IMR-90 (cell line): ENCODE measurements at regions not wholly inside any gene's neighbourhood (a gene's known extent, or its start where the extent isn't known, plus 50 kb on each side); places are given as distances from the start of the nearest gene placed in this dataset.

Experiments
- ATAC-seq: fragments of 200-7000 bp; cut with Tn5 transposase; 2 replicates; pipeline ENCODE4 v1.9.1; 2020; ENCODE audit warnings: low read depth, mild to moderate bottlenecking, moderate library complexity
- BruUV-seq: library from RNA; stranded (reverse); fragments of 400-500 nt; replicated peaks from 2 replicates; lab custom pipeline; 2021; lab: Mats Ljungman, UMichigan
- CTCF ChIA-PET: fragments of 300-600 bp; formaldehyde crosslinking; extraction: SDS; loops from one replicate; lab custom pipeline; 2021; ENCODE audit warnings: antibody characterized with exemption; lab: Yijun Ruan, JAX
- POLR2A ChIA-PET: fragments of 300-600 bp; sonication (Branson Sonifier 250); formaldehyde crosslinking; loops from one replicate; lab custom pipeline; 2022; ENCODE audit warnings: antibody characterized with exemption; ENCODE audit not compliant: unreplicated experiment; lab: Charles Lee
- DNase-seq: peaks from one replicate; pipeline ENCODE4 v3.0.0; 2013
- H2AFZ ChIP-seq: replicated peaks from 2 replicates; pipeline ENCODE3; 2013; ENCODE audit warnings: low read length, mild to moderate bottlenecking; ENCODE audit not compliant: poor library complexity
- H2AK5ac ChIP-seq: 2 replicates; pipeline ENCODE4 v1.6.1; 2013; ENCODE audit warnings: low read depth, low read length, inconsistent platforms
- H2AK9ac ChIP-seq: replicated peaks from 2 replicates; pipeline ENCODE3; 2013; ENCODE audit warnings: mild to moderate bottlenecking, low read depth, low read length, moderate library complexity; ENCODE audit not compliant: poor library complexity
- H2BK120ac ChIP-seq: 2 replicates; pipeline ENCODE4 v1.6.1; 2013; ENCODE audit warnings: low read depth, low read length, inconsistent platforms
- H2BK15ac ChIP-seq: 3 replicates; pipeline ENCODE4 v1.6.1; 2013; ENCODE audit warnings: low read depth, low read length, inconsistent platforms
- H2BK20ac ChIP-seq: 2 replicates; pipeline ENCODE4 v1.6.1; 2013; ENCODE audit warnings: low read depth, mild to moderate bottlenecking, inconsistent platforms, low read length, moderate library complexity
- H2BK5ac ChIP-seq: 2 replicates; pipeline ENCODE4 v1.6.1; 2013; ENCODE audit warnings: mild to moderate bottlenecking, low read depth, low read length, inconsistent platforms; ENCODE audit not compliant: poor library complexity, severe bottlenecking
- H3K14ac ChIP-seq: replicated peaks from 2 replicates; pipeline ENCODE4 v1.6.1; 2013; ENCODE audit warnings: low read depth, low read length, inconsistent platforms
- H3K18ac ChIP-seq: 2 replicates; pipeline ENCODE4 v1.6.1; 2013; ENCODE audit warnings: low read depth, low read length, control low read depth
- H3K23ac ChIP-seq: 2 replicates; pipeline ENCODE4 v1.6.1; 2013; ENCODE audit warnings: low read depth, low read length, inconsistent platforms
- H3K27ac ChIP-seq: 2 replicates; pipeline ENCODE4 v1.5.1; 2013; ENCODE audit warnings: mild to moderate bottlenecking, control low read depth, low read length; ENCODE audit not compliant: insufficient read depth
- H3K27me3 ChIP-seq: 2 replicates; pipeline ENCODE4 v1.6.1; 2013; ENCODE audit warnings: low read length; ENCODE audit not compliant: control insufficient read depth, insufficient read depth
- H3K36me3 ChIP-seq: 2 replicates; pipeline ENCODE4 v1.6.1; 2013; ENCODE audit warnings: low read length, mixed read lengths; ENCODE audit not compliant: control insufficient read depth, insufficient read depth
- H3K4ac ChIP-seq: 2 replicates; pipeline ENCODE4 v1.6.1; 2013; ENCODE audit warnings: low read depth, low read length, inconsistent platforms
- H3K4me1 ChIP-seq: 2 replicates; pipeline ENCODE4 v1.6.1; 2013; ENCODE audit warnings: low read length, mixed read lengths; ENCODE audit not compliant: control insufficient read depth, insufficient read depth
- H3K4me2 ChIP-seq: 2 replicates; pipeline ENCODE4 v1.6.1; 2013; ENCODE audit warnings: low read depth, mild to moderate bottlenecking, control low read depth, low read length, moderate library complexity
- H3K4me3 ChIP-seq: 2 replicates; pipeline ENCODE4 v1.5.1; 2013; ENCODE audit warnings: low read depth, mild to moderate bottlenecking, control low read depth, low read length, moderate library complexity; ENCODE audit not compliant: insufficient read depth
- H3K56ac ChIP-seq: 2 replicates; pipeline ENCODE4 v1.6.1; 2013; ENCODE audit warnings: low read length, inconsistent platforms; ENCODE audit not compliant: insufficient read depth; ENCODE audit errors: extremely low read depth
- H3K79me1 ChIP-seq, 2 experiments: 2 replicates each; pipeline ENCODE4 v1.6.1; 2013; ENCODE audit warnings: low read length in 2 of 2, inconsistent platforms in 1 of 2, low read depth in 1 of 2
- H3K9ac ChIP-seq: 2 replicates; pipeline ENCODE4 v1.6.1; 2013; ENCODE audit warnings: low read depth, low read length, control low read depth
- H3K9me1 ChIP-seq: 2 replicates; pipeline ENCODE4 v1.6.1; 2013; ENCODE audit warnings: low read length, inconsistent platforms; ENCODE audit not compliant: insufficient read depth
- H3K9me3 ChIP-seq: 2 replicates; pipeline ENCODE4 v1.6.1; 2013; ENCODE audit warnings: low read length; ENCODE audit not compliant: control insufficient read depth, insufficient read depth
- H4K20me1 ChIP-seq: 2 replicates; pipeline ENCODE4 v1.6.1; 2013; ENCODE audit warnings: low read length, inconsistent platforms; ENCODE audit not compliant: insufficient read depth
- H4K5ac ChIP-seq: 2 replicates; pipeline ENCODE4 v1.6.1; 2013; ENCODE audit warnings: mild to moderate bottlenecking, low read depth, low read length, control low read depth
- H4K8ac ChIP-seq, 2 experiments: 2 replicates each; pipeline ENCODE4 v1.6.1; 2013; ENCODE audit warnings: low read depth in 2 of 2, low read length in 2 of 2, control low read depth in 1 of 2, inconsistent platforms in 1 of 2
- H4K91ac ChIP-seq: 2 replicates; pipeline ENCODE4 v1.6.1; 2013; ENCODE audit warnings: low read depth, low read length, inconsistent platforms; ENCODE audit not compliant: insufficient read depth
- CEBPB ChIP-seq: IDR thresholded peaks from 2 replicates; pipeline ENCODE4 v1.6.1; 2012; ENCODE audit warnings: low read depth, low read length, improper control_type of control experiment
- CTCF ChIP-seq: conservative IDR thresholded peaks from 2 replicates; pipeline ENCODE4 v1.5.1; 2012; ENCODE audit warnings: mild to moderate bottlenecking, low read depth, low read length, improper control_type of control experiment
- ELK1 ChIP-seq: fragments of 150-350 bp; IDR thresholded peaks from 2 replicates; pipeline ENCODE4 v1.6.1; 2016; ENCODE audit warnings: low read depth, mild to moderate bottlenecking, low read length, moderate library complexity, borderline replicate concordance
- MAZ ChIP-seq: IDR thresholded peaks from 2 replicates; pipeline ENCODE4 v1.6.1; 2012; ENCODE audit warnings: low read depth, mild to moderate bottlenecking, low read length, improper control_type of control experiment, moderate library complexity, borderline replicate concordance
- MXI1 ChIP-seq: IDR thresholded peaks from 2 replicates; pipeline ENCODE4 v1.6.1; 2012; ENCODE audit warnings: low read depth, mild to moderate bottlenecking, low read length, moderate library complexity, borderline replicate concordance
- POLR2A ChIP-seq: IDR thresholded peaks from 2 replicates; pipeline ENCODE4 v1.6.1; 2012; ENCODE audit warnings: mild to moderate bottlenecking, low read depth, low read length
- RCOR1 ChIP-seq: IDR thresholded peaks from 2 replicates; pipeline ENCODE4 v1.6.1; 2012; ENCODE audit warnings: mild to moderate bottlenecking, low read length, improper control_type of control experiment; ENCODE audit not compliant: insufficient replicate concordance
- SMC3 ChIP-seq: fragments of 150-350 bp; IDR thresholded peaks from 2 replicates; pipeline ENCODE4 v1.6.1; 2016; ENCODE audit warnings: low read depth, mild to moderate bottlenecking, antibody characterized with exemption, low read length, moderate library complexity
- USF2 ChIP-seq: fragments of 150-350 bp; IDR thresholded peaks from 2 replicates; pipeline ENCODE4 v1.6.1; 2017; ENCODE audit warnings: mild to moderate bottlenecking, antibody characterized with exemption, low read length, low read depth
- WGBS, 2 experiments: methylation state at CpG; one replicate each; pipeline versions ENCODE4 v1.1.5 to v1.1.7; 2013; ENCODE audit warnings: missing lambda C conversion rate in 2 of 2; ENCODE audit not compliant: insufficient read length in 1 of 2; ENCODE audit errors: extremely low coverage in 2 of 2; 5-methylcytosine and 5-hydroxymethylcytosine counted together
- dilution Hi-C: fragments of 300-500 bp; cut with HindIII; formaldehyde crosslinking; loops from one replicate; pipeline ENCODE4 v1.14.3; 2018; ENCODE audit warnings: low sequenced_read_pairs; ENCODE audit not compliant: unreplicated experiment
- in situ Hi-C: fragments of 300-500 bp; cut with MboI; formaldehyde crosslinking; loops from 3 replicates; pipeline ENCODE4 v1.14.3; 2019; ENCODE audit warnings: low sequenced_read_pairs, inconsistent platforms, mixed read lengths
- intact Hi-C: fragments of 100-400 bp; cut with micrococcal nuclease; formaldehyde crosslinking; loops from 2 replicates; pipeline ENCODE4 v1.10.0; 2022

- dilution Hi-C loops = no loop called here
- no peak for ATAC-seq
Measured at GRCh38 chr2:16952805-16953204, 287.2 kb upstream of the CYRIA start.

More at GRCh38 chr2:16952805-16953204, 287.2 kb upstream of the CYRIA start:
- H3K14ac ChIP-seq = no peak overlapping the region
- 40% methylated on average over 1 of the region's 1 CpG; no CpG with 5 or more reads in 1 of the 2 experiments for WGBS, 2 experiments
- H3K9me3 ChIP-seq = 0 out of 2 replicates have a peak, but pooled peaks cover 2% of the 10 kb centered on the region
- no peak overlapping the region for H4K5ac ChIP-seq
- no peak overlapping the region for H4K8ac ChIP-seq
- H3K18ac ChIP-seq = no peak overlapping the region
- no peak overlapping the region for H3K56ac ChIP-seq
- BruUV-seq = no TSS peak
- intact Hi-C loops (no loop called here), in situ Hi-C loops (no loop called here)
- no peaks in the 10 kb centered on the region for H3K9me1 ChIP-seq
- no peak overlapping the region for H3K4me2 ChIP-seq
- H2AK5ac ChIP-seq = no peak overlapping the region
- no peak overlapping the region for H3K9ac ChIP-seq
- no peak overlapping the region for H2AFZ ChIP-seq
- H2BK120ac ChIP-seq = no peak overlapping the region
- CTCF ChIA-PET = interaction anchor here (0.6 kb wide), 1 partner anchor 16 kb away, joined by 3 read pairs; no protein-coding TSS in a partner anchor
- no peak for DNase-seq
- no peaks in the 10 kb centered on the region for H3K79me1 ChIP-seq
- no peaks in the 10 kb centered on the region for H3K27me3 ChIP-seq
- H3K27ac ChIP-seq = no peak overlapping the region
- H4K91ac ChIP-seq = no peak overlapping the region
- no peaks in the 10 kb centered on the region for H3K4me1 ChIP-seq
- H2BK15ac ChIP-seq = no peak overlapping the region
- no peaks in the 10 kb centered on the region for H4K20me1 ChIP-seq
- no peak overlapping the region for H3K23ac ChIP-seq
- POLR2A ChIA-PET = no interaction called here
- no peak overlapping the region for H3K4ac ChIP-seq
- H2AK9ac ChIP-seq = no peak overlapping the region
- H3K36me3 ChIP-seq = no peaks in the 10 kb centered on the region
- H2BK20ac ChIP-seq = no peak overlapping the region
- TF ChIP-seq CEBPB (no peak), CTCF (no peak), POLR2A (no peak), SMC3 (no peak), MXI1 (no peak), ELK1 (no peak), MAZ (no peak), RCOR1 (no peak), USF2 (no peak)
- H3K4me3 ChIP-seq = no peak overlapping the region
- no peak overlapping the region for H2BK5ac ChIP-seq
